GM12878 (cell line): ENCODE measurements at regions not wholly inside any gene's neighbourhood (a gene's known extent, or its start where the extent isn't known, plus 50 kb on each side); places are given as distances from the start of the nearest gene placed in this dataset.

Experiments
- ATAC-seq: fragments of 200-7000 bp; cut with Tn5 transposase; 3 replicates; pipeline ENCODE4 v1.9.1; 2020; ENCODE audit warnings: mild to moderate bottlenecking, moderate library complexity
- BruUV-seq: library from RNA; stranded (reverse); fragments of 400-500 nt; replicated peaks from 2 replicates; lab custom pipeline; 2021; lab: Mats Ljungman, UMichigan
- CTCF ChIA-PET: fragments of 300-600 bp; sonication (Branson Sonifier 250); formaldehyde crosslinking; extraction: SDS; loops from one replicate; lab custom pipeline; 2021; ENCODE audit warnings: inconsistent platforms; lab: Yijun Ruan, JAX
- POLR2A ChIA-PET: fragments of 350-600 bp; formaldehyde crosslinking; extraction: SDS; loops from one replicate; lab custom pipeline; 2021; ENCODE audit warnings: inconsistent platforms; lab: Charles Lee
- RAD21 ChIA-PET: fragments of 300-600 bp; sonication (Branson Sonifier 250); formaldehyde crosslinking; loops from one replicate; lab custom pipeline; 2023; ENCODE audit warnings: antibody characterized with exemption; ENCODE audit not compliant: unreplicated experiment; lab: Charles Lee
- SMC1A ChIA-PET: fragments of 300-600 bp; sonication (Branson Sonifier 250); formaldehyde crosslinking; loops from one replicate; lab custom pipeline; 2023; ENCODE audit not compliant: unreplicated experiment, uncharacterized antibody; lab: Charles Lee
- DNase-seq: peaks from one replicate; pipeline ENCODE4 v3.0.0-alpha.2; 2011; ENCODE audit warnings: low read depth, low spot score
- FAIRE-seq: peaks from 3 replicates; lab custom pipeline; 2011; peaks lifted over from hg19 to GRCh38; lab: Jason Lieb, UNC
- H2AFZ ChIP-seq: 2 replicates; pipeline ENCODE4 v1.6.0; 2011; ENCODE audit warnings: low read depth, low read length, control low read depth; ENCODE audit not compliant: control insufficient read depth
- H3K27ac ChIP-seq: 2 replicates; pipeline ENCODE4 v1.5.1; 2011; ENCODE audit warnings: control low read depth; ENCODE audit not compliant: control insufficient read depth, insufficient read depth
- H3K27me3 ChIP-seq, 2 experiments: replicated peaks in 1 of 2; 2 replicates each; pipeline versions ENCODE4 v1.6.0 to v1.6.1; 2011; ENCODE audit warnings: low read length in 1 of 2; ENCODE audit not compliant: control insufficient read depth in 2 of 2, insufficient read depth in 2 of 2
- H3K36me3 ChIP-seq, 2 experiments: 2 replicates each; pipeline ENCODE4 v1.5.1; 2011; ENCODE audit warnings: low read length in 1 of 2; ENCODE audit not compliant: control insufficient read depth in 2 of 2, insufficient read depth in 2 of 2
- H3K4me1 ChIP-seq: 2 replicates; pipeline ENCODE4 v1.6.1; 2011; ENCODE audit warnings: mild to moderate bottlenecking, low read length, moderate library complexity, mixed read lengths; ENCODE audit not compliant: control insufficient read depth, insufficient read depth
- H3K4me2 ChIP-seq: 2 replicates; pipeline ENCODE4 v1.6.0; 2011; ENCODE audit warnings: control low read depth; ENCODE audit not compliant: control insufficient read depth, insufficient read depth
- H3K4me3 ChIP-seq: fragments of 200-600 bp; sonication (generic); 2 replicates; pipeline ENCODE4 v1.5.1; 2016
- H3K79me2 ChIP-seq: 2 replicates; pipeline ENCODE4 v1.6.0; 2011; ENCODE audit warnings: low read length; ENCODE audit not compliant: control insufficient read depth, insufficient read depth
- H3K9ac ChIP-seq: 2 replicates; pipeline ENCODE4 v1.8.0; 2011; ENCODE audit warnings: low read length, control low read depth, mixed read lengths; ENCODE audit not compliant: control insufficient read depth, insufficient read depth
- H3K9me3 ChIP-seq: replicated peaks from 3 replicates; pipeline ENCODE4 v1.5.1; 2011; ENCODE audit warnings: mild to moderate bottlenecking, low read length; ENCODE audit not compliant: control insufficient read depth, insufficient read depth
- H4K20me1 ChIP-seq: 2 replicates; pipeline ENCODE4 v1.6.0; 2011; ENCODE audit not compliant: control insufficient read depth, insufficient read depth
- CBFB ChIP-seq: IDR thresholded peaks from 2 replicates; pipeline ENCODE4 v1.6.1; 2016; ENCODE audit warnings: antibody characterized with exemption, low read depth
- CHD2 ChIP-seq: IDR thresholded peaks from 2 replicates; pipeline ENCODE4 v1.6.1; 2011; ENCODE audit warnings: low read depth, low read length, improper control_type of control experiment, borderline replicate concordance
- EP300 ChIP-seq, 2 experiments: fragments of 150-350 bp in 1 of 2; IDR thresholded peaks; 2 replicates each; pipeline ENCODE4 v1.6.1; 2011 to 2012; ENCODE audit warnings: low read depth in 2 of 2, low read length in 2 of 2, borderline replicate concordance in 1 of 2, improper control_type of control experiment in 1 of 2, inconsistent platforms in 1 of 2; ENCODE audit not compliant: control insufficient read depth in 1 of 2
- HDAC2 ChIP-seq: fragments of 200-600 bp; sonication (generic); IDR thresholded peaks from 2 replicates; pipeline ENCODE4 v1.6.1; 2017
- KDM1A ChIP-seq: fragments of 200-600 bp; sonication (generic); IDR thresholded peaks from 2 replicates; pipeline ENCODE4 v1.6.1; 2016; ENCODE audit warnings: borderline replicate concordance
- NFYB ChIP-seq: IDR thresholded peaks from 2 replicates; pipeline ENCODE4 v1.6.1; 2011; ENCODE audit warnings: low read depth, mild to moderate bottlenecking, low read length, improper control_type of control experiment, moderate library complexity; ENCODE audit not compliant: insufficient read depth
- PAX5 ChIP-seq: IDR thresholded peaks from 2 replicates; pipeline ENCODE4 v1.6.1; 2011; ENCODE audit warnings: low read depth, low read length, borderline replicate concordance
- PAX8 ChIP-seq: fragments of 450-650 bp; IDR thresholded peaks from 2 replicates; pipeline ENCODE4 v1.6.1; 2017; ENCODE audit warnings: mild to moderate bottlenecking, moderate library complexity
- RELA ChIP-seq: fragments of 450-650 bp; IDR thresholded peaks from 2 replicates; pipeline ENCODE4 v1.8.0; 2014; ENCODE audit warnings: borderline replicate concordance; ENCODE audit not compliant: partially characterized antibody
- SRF ChIP-seq, 2 experiments: IDR thresholded peaks; 2 replicates each; pipeline ENCODE4 v1.6.1; 2011; ENCODE audit warnings: low read depth in 2 of 2, low read length in 2 of 2, mild to moderate bottlenecking in 1 of 2, moderate library complexity in 1 of 2
- TAF1 ChIP-seq: IDR thresholded peaks from 2 replicates; pipeline ENCODE4 v1.6.1; 2011; ENCODE audit warnings: mild to moderate bottlenecking, low read depth, low read length, borderline replicate concordance
- WRNIP1 ChIP-seq: IDR thresholded peaks from 2 replicates; pipeline ENCODE4 v1.6.1; 2011; ENCODE audit warnings: low read depth, low read length, improper control_type of control experiment, borderline replicate concordance
- ZSCAN29 ChIP-seq: fragments of 450-650 bp; IDR thresholded peaks from 2 replicates; pipeline ENCODE4 v1.6.1; 2017; ENCODE audit warnings: mild to moderate bottlenecking, moderate library complexity
- WGBS: methylation state at CpG from one replicate; pipeline ENCODE4 v1.1.6; 2016; ENCODE audit warnings: low lambda C conversion rate; ENCODE audit not compliant: insufficient replicate concordance, insufficient coverage; ENCODE audit errors: missing lambda C conversion rate; 5-methylcytosine and 5-hydroxymethylcytosine counted together
- in situ Hi-C: fragments of 300-500 bp; cut with MboI; formaldehyde crosslinking; loops from 9 replicates; pipeline ENCODE4 v1.14.3; 2018; ENCODE audit warnings: mixed read lengths
- intact Hi-C: fragments of 100-400 bp; cut with micrococcal nuclease; formaldehyde crosslinking; loops from one replicate; pipeline ENCODE4 v1.14.2; 2022; ENCODE audit not compliant: unreplicated experiment
- TF ChIP-seq, protein P1 (sequence below): fragments of 450-650 bp; IDR thresholded peaks from 2 replicates; pipeline ENCODE4 v1.6.1; 2017; ENCODE audit warnings: mild to moderate bottlenecking, moderate library complexity

DNA sequence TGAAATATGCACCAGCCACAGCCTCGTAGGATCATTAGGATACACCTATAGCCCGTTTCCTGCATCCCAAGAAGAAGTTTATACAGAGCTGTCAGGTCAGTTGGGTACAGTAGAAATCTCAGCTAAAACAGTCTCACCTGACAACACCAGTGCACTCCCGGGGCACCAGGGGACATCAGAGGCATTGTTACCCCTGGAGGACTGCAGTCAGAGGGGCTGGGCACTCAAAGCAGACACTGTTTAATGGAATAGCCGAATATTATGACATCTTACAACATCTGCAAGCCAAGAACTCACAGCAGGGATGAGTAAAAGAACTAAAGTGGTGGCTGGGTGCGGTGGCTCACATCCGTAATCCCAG is 93.0 kb upstream of the ID2 start:
- SMC1A ChIA-PET: interaction anchor here (0.7 to 2.8 kb wide), 4 partner anchors 12 to 93 kb away, joined by 3 to 11 read pairs (median 3); partner anchors contain the start of gene ID2
- FAIRE-seq: no peak
- no peak overlapping the region for H3K4me2 ChIP-seq
- H3K9ac ChIP-seq: no peak overlapping the region
- TF ChIP-seq CBFB: no peak
- no peak for TF ChIP-seq KDM1A
- TF ChIP-seq SRF (IDR thresholded peaks at IDR 0.05; ENCODE audit: low read depth in 2 of 2, low read length in 2 of 2): no peak
- no peak for TF ChIP-seq TAF1
- no peak for TF ChIP-seq HDAC2
- TF ChIP-seq EP300 (IDR thresholded peaks at IDR 0.05; ENCODE audit: borderline replicate concordance in 1 of 2, control insufficient read depth in 1 of 2, low read depth in 2 of 2, low read length in 2 of 2): no peak
- TF ChIP-seq NFYB: no peak
- TF ChIP-seq ZSCAN29: no peak
- no peak for TF ChIP-seq PAX5
- no peak for TF ChIP-seq WRNIP1
- TF ChIP-seq CHD2: no peak
- TF ChIP-seq RELA: no peak
- no peak for TF ChIP-seq PAX8
- TF ChIP-seq, protein P1, sequence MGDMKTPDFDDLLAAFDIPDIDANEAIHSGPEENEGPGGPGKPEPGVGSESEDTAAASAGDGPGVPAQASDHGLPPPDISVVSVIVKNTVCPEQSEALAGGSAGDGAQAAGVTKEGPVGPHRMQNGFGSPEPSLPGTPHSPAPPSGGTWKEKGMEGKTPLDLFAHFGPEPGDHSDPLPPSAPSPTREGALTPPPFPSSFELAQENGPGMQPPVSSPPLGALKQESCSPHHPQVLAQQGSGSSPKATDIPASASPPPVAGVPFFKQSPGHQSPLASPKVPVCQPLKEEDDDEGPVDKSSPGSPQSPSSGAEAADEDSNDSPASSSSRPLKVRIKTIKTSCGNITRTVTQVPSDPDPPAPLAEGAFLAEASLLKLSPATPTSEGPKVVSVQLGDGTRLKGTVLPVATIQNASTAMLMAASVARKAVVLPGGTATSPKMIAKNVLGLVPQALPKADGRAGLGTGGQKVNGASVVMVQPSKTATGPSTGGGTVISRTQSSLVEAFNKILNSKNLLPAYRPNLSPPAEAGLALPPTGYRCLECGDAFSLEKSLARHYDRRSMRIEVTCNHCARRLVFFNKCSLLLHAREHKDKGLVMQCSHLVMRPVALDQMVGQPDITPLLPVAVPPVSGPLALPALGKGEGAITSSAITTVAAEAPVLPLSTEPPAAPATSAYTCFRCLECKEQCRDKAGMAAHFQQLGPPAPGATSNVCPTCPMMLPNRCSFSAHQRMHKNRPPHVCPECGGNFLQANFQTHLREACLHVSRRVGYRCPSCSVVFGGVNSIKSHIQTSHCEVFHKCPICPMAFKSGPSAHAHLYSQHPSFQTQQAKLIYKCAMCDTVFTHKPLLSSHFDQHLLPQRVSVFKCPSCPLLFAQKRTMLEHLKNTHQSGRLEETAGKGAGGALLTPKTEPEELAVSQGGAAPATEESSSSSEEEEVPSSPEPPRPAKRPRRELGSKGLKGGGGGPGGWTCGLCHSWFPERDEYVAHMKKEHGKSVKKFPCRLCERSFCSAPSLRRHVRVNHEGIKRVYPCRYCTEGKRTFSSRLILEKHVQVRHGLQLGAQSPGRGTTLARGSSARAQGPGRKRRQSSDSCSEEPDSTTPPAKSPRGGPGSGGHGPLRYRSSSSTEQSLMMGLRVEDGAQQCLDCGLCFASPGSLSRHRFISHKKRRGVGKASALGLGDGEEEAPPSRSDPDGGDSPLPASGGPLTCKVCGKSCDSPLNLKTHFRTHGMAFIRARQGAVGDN: no peak
- TF ChIP-seq, all 136 proteins: peak for 0
- CTCF ChIA-PET: interaction anchor here (1.5 kb wide), 1 partner anchor 92 kb away, joined by 4 read pairs; no protein-coding TSS in a partner anchor
- H3K79me2 ChIP-seq: no peaks in the 10 kb centered on the region
- POLR2A ChIA-PET: interaction anchor here (1.0 kb wide), 1 partner anchor 20 kb away, joined by 8 read pairs; no protein-coding TSS in a partner anchor
- H3K4me3 ChIP-seq: no peak overlapping the region
- H4K20me1 ChIP-seq: no peaks in the 10 kb centered on the region
- no peaks in the 10 kb centered on the region for H3K9me3 ChIP-seq
- intact Hi-C loops: no loop called here
- no peaks in the 10 kb centered on the region for H3K36me3 ChIP-seq
- H3K27ac ChIP-seq: no peak overlapping the region
- DNase-seq (no peak), ATAC-seq (no peak)
- no TSS peak for BruUV-seq
- no peak overlapping the region for H2AFZ ChIP-seq
- in situ Hi-C loops: no loop called here
- 35% methylated on average over 6 of the region's 6 CpGs for WGBS
- H3K4me1 ChIP-seq: peaks cover 21% of the 10 kb centered on the region
- no peaks in the 10 kb centered on the region for H3K27me3 ChIP-seq
- RAD21 ChIA-PET: interaction anchor here (1.2 kb wide), 1 partner anchor 63 kb away, joined by 3 read pairs; no protein-coding TSS in a partner anchor
